Fibroblast of peridontal ligament (primary cell): ENCODE measurements at regions not wholly inside any gene's neighbourhood (a gene's known extent, or its start where the extent isn't known, plus 50 kb on each side); places are given as distances from the start of the nearest gene placed in this dataset.

Experiments used
- DNase-seq: peaks from one replicate; pipeline ENCODE4 v3.0.0-alpha.2; 2010; ENCODE audit errors: extremely low read depth

GRCh38 chr10:109480836-109481235 lies 442.5 kb downstream of the XPNPEP1 start:
- DNase-seq = no peak

GRCh38 chr10:109475711-109476421 lies 447.4 kb downstream of the XPNPEP1 start:
- no peak for DNase-seq

DNA sequence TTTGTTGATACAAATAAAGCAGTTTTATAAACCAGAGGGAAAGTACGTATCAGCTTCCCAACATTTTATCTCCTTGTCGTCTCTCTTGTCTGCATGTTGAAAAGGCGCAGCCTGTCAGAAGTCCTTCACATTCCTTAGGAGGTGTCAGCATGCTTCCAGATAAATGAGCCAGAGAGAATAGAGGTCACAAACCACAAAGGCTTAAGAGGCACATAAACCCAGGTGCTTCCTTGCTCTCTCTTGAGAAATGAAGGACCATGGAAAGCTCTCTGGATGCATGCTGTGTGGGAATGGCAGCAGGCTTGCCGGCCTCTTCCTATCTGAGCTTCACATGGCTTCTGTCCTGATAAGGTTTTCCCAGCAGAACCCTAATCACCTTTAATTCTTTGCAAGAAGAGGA lies 448.5 kb downstream of the XPNPEP1 start:
- DNase-seq = no peak

- no peak for DNase-seq
These were observed 449.1 kb downstream of the XPNPEP1 start for GRCh38 chr10:109474261-109474660.

DNA sequence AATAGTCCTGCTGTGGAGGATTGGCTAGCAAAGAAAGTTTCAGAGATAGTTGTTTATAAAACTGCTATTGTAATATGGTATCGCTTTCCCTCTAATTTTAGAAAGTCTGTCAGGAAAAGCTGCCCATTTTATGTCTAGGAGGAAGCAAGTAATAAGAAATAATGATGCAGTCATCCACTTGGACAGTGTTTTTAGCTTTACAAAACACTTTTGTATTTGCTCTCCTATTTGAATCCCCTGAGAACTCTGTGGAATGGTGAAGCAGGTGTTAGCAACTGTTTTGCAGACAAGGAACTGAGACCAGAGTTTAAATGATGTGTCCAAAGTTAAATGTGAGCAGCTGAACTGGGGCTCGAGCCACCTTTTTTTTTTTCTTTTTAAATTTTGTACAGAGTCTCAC lies 455.8 kb downstream of the XPNPEP1 start:
- DNase-seq = no peak

DNA sequence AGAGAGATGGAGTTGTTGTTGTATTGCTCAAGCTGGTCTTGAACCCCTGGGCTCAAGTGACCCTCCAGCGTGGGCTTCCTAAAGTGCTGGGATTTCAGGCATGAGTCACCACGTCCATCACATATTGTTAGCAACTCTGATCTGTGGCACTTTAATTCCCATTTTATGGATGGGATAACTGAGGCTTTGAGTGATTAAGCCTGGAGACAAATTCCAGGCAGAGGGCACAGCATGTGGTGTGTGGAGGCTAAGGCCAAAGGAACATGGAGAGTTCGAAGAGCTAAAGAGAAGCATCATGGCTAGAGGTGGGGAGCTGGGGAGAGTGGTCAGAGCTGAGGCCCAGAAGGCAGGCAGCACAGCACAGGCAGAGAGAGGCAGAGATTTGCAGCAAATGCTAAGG lies 458.4 kb downstream of the XPNPEP1 start:
- DNase-seq = no peak

GRCh38 chr10:109457302-109457638 lies 466.0 kb downstream of the XPNPEP1 start:
- DNase-seq = no peak

DNA sequence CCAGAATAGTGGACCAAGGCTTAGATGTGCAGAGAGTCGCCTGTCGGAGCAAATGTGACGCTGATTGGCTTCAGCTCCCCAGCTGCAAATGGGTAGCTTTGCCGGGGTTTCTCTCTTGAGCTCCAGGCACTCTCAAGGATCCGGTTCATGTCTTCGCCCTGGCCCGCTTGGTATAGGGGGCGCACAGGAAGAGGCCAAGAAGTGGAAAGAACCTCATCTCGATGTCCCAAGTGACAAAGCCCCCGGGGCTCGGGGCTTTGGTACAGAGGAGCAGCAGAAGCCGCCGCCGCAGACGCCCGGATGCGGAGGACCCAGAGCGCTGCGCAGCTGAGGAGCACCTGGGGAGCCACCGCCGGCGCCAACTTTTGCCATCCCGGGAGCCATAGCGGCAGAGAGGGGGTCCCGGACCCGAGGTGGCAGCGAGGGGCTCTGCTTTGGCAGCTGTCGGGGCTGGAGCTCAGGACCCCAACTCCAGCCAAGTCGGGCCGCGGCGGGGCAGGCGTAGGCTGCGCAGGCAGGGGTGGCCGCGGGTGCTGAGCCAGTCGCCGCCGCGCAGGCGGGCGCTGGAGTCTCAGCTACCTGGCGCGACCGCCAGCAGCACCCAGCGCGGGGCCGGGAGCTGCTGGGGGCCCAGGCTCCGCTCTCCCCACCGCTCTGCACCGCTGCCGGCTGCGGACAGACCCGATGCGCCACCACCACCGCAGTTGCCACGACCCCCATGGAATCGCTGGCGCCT lies 466.6 kb downstream of the XPNPEP1 start:
- no peak for DNase-seq

DNA sequence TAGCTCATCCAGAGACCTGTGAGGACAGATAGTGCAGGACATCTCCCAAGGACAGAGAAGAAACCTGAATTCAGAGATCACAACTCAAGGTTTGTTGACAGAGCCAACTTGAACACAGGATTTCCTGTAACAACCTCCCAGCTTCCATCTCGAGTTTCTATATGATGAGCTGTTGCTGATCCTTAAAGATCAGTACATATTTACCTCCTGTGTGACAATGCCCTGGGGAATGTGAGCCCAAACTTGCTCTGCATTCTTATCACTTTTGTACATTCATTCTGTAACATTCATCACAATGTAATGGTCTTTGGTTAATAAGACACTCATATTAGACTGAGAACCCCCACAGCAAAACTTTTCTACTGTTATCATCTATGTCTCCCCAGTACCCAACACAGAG lies 468.6 kb downstream of the XPNPEP1 start:
- DNase-seq = no peak

DNA sequence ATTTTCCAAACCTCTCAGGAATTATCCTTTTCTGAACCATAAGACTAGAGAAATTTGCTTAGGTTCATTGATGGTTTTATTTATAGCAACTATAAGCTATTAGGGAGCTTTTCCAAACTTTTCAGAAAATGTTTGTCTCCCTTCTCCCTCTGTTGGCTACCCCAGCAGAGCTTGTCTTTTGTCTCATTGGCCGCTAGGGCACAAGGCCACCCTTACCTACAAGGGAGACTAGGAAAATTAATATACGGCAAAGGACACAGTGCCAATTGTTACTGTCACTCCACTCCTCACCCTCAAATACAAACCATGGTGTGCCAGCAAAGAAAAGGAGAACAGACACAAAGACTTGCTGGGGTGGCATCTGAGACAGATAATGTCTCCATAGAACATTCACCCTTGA lies 471.4 kb downstream of the XPNPEP1 start:
- DNase-seq = no peak

DNA sequence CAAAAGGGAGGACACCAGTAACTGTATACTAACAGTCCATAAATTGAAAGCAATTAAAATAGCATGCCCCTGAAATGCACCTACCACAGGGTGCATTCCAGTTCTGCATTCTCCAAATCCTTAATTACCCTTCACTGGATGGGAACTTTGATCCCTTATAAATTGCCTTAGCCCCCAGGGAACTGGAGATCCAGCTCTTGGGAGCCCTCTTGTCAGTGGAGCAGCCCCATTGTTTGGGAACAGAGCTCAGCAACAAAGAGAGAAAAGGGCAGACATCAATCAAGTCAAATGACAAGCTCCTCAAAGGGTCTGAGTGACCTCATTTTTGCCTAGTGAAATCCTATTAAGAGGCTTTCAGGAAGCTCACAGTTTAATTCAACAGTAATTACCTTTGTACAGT lies 472.6 kb downstream of the XPNPEP1 start:
- DNase-seq = no peak

DNA sequence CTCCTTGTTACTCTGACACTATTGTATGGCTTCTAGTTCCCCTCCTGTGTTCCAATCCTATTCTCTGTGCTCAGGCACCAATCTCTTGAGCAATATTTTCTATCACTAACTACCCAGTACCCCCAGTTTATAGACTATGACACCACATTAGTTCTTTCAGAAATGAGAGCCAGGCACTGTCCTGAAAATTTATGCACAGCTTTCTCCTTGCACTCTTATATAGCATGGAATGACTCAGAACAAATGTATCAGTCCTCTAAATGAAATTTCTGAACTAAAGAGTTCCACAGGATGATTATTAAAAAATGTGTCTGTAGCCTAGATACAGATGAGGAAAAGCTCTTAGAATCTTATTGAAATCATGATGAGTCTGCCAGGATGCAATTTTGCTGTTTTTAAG lies 489.9 kb downstream of the XPNPEP1 start:
- DNase-seq = no peak

DNA sequence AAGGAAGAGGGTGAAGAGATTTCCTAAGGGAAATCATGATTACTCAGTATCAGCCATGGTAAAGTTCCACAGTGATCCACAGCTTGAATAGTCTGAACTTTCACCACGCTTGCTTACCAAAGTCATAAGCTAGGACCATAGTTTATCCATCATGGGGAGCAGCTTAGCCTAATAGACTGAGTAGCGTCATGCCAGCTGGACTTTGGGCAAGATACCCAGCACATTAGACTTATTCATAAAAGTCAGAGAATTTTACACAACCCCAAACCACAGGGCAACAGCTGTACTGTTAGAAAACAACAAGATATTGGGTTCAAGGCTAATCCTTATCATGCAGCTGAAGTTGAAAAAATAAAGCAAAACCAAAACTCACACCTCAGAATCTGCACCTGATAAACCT lies 491.0 kb downstream of the XPNPEP1 start:
- DNase-seq = no peak

DNA sequence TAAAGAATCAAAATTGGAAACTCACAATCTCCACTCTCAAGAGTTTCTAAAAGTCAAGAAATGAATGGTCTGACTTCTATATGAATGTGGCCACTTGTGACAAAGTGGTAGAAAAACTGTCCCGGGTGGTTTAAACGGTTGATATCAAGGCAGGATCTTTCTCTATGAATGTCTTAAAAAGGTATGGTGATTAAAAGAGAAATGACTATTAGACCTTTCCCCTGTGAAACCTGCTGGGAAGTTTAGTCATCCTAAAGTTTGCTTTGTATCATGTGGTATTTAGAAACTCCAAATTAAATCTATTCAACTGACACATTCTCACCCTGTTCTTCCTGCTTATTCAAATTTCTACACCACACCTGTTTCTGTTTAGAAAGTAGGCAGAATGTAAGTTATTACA lies 492.5 kb downstream of the XPNPEP1 start:
- DNase-seq = no peak

DNA sequence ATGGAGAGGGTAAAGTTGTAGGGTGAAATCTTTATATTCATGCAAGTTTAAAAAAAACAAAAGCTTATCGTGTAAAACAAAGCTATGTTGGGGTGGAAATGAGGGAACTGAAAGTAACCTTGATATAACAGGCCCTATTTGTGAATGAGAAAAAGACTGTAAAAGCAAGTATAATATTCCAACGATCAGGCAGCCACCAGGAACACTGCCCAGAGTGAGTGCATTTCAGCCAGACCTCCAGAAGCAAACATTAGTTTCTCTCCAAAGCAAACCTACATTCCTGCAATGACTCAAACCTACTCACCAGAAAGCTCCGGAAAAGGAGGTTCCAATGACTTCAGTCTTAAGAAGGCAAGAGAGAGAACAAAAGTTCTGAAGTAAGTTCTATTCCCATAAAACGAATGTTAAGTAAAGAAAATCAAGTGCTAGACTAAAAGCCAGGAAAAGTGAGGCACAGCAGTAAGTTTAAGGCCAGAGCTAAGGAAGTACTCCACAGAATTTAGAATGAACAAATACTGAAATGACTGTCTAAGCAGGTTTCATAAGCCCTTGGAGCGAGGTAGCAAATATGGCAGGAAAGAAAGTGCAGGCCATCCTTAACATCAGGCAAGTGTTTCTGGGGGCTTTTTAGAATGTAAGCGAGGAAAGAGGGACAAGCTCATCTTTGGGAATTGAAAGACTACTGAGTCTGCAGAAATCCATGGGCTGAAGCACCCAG lies 493.1 kb downstream of the XPNPEP1 start:
- peak; percentile 86 for DNase-seq

GRCh38 chr10:109428775-109429491 lies 494.4 kb downstream of the XPNPEP1 start:
- DNase-seq = no peak

DNA sequence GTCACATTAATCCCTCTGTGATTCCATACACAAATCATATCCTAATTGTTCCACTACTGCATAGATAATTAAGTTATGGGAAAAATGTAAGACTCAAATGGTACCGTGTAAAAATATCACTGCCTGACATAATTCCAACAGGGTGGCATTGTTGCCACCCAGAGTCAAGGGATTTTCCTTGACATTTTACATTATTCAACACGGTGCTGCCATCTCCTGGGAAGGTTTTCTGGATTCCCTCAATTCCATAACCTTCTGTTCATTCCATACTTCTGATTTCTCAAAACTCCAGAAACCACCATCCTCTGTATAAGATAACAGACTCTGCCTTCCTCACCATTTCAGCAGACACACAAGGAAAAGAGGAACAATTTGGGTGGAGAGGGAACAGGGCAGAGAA lies 495.9 kb downstream of the XPNPEP1 start:
- peak; percentile 56 for DNase-seq

GRCh38 chr10:109426987-109427386 lies 496.3 kb downstream of the XPNPEP1 start:
- DNase-seq = no peak

GRCh38 chr10:109418795-109419194 lies 504.5 kb downstream of the XPNPEP1 start:
- no peak for DNase-seq

- DNase-seq = no peak
These were observed 505.5 kb downstream of the XPNPEP1 start for GRCh38 chr10:109417803-109418202.

GRCh38 chr10:109412353-109412752 lies 511.0 kb downstream of the XPNPEP1 start:
- no peak for DNase-seq

- peak; percentile 5 for DNase-seq
These were observed 511.4 kb downstream of the XPNPEP1 start for GRCh38 chr10:109411917-109412316.
